IMR-90 (cell line): ENCODE measurements at regions not wholly inside any gene's neighbourhood (a gene's known extent, or its start where the extent isn't known, plus 50 kb on each side); places are given as distances from the start of the nearest gene placed in this dataset.

Source experiments
- ATAC-seq: fragments of 200-7000 bp; cut with Tn5 transposase; 2 replicates; pipeline ENCODE4 v1.9.1; 2020; ENCODE audit warnings: low read depth, mild to moderate bottlenecking, moderate library complexity
- BruUV-seq: library from RNA; stranded (reverse); fragments of 400-500 nt; replicated peaks from 2 replicates; lab custom pipeline; 2021; lab: Mats Ljungman, UMichigan
- CTCF ChIA-PET: fragments of 300-600 bp; formaldehyde crosslinking; extraction: SDS; loops from one replicate; lab custom pipeline; 2021; ENCODE audit warnings: antibody characterized with exemption; lab: Yijun Ruan, JAX
- POLR2A ChIA-PET: fragments of 300-600 bp; sonication (Branson Sonifier 250); formaldehyde crosslinking; loops from one replicate; lab custom pipeline; 2022; ENCODE audit warnings: antibody characterized with exemption; ENCODE audit not compliant: unreplicated experiment; lab: Charles Lee
- DNase-seq: peaks from one replicate; pipeline ENCODE4 v3.0.0; 2013
- H2AFZ ChIP-seq: replicated peaks from 2 replicates; pipeline ENCODE3; 2013; ENCODE audit warnings: low read length, mild to moderate bottlenecking; ENCODE audit not compliant: poor library complexity
- H2AK5ac ChIP-seq: 2 replicates; pipeline ENCODE4 v1.6.1; 2013; ENCODE audit warnings: low read depth, low read length, inconsistent platforms
- H2AK9ac ChIP-seq: replicated peaks from 2 replicates; pipeline ENCODE3; 2013; ENCODE audit warnings: mild to moderate bottlenecking, low read depth, low read length, moderate library complexity; ENCODE audit not compliant: poor library complexity
- H2BK120ac ChIP-seq: 2 replicates; pipeline ENCODE4 v1.6.1; 2013; ENCODE audit warnings: low read depth, low read length, inconsistent platforms
- H2BK15ac ChIP-seq: 3 replicates; pipeline ENCODE4 v1.6.1; 2013; ENCODE audit warnings: low read depth, low read length, inconsistent platforms
- H2BK20ac ChIP-seq: 2 replicates; pipeline ENCODE4 v1.6.1; 2013; ENCODE audit warnings: low read depth, mild to moderate bottlenecking, inconsistent platforms, low read length, moderate library complexity
- H2BK5ac ChIP-seq: 2 replicates; pipeline ENCODE4 v1.6.1; 2013; ENCODE audit warnings: mild to moderate bottlenecking, low read depth, low read length, inconsistent platforms; ENCODE audit not compliant: poor library complexity, severe bottlenecking
- H3K14ac ChIP-seq: replicated peaks from 2 replicates; pipeline ENCODE4 v1.6.1; 2013; ENCODE audit warnings: low read depth, low read length, inconsistent platforms
- H3K18ac ChIP-seq: 2 replicates; pipeline ENCODE4 v1.6.1; 2013; ENCODE audit warnings: low read depth, low read length, control low read depth
- H3K23ac ChIP-seq: 2 replicates; pipeline ENCODE4 v1.6.1; 2013; ENCODE audit warnings: low read depth, low read length, inconsistent platforms
- H3K27ac ChIP-seq: 2 replicates; pipeline ENCODE4 v1.5.1; 2013; ENCODE audit warnings: mild to moderate bottlenecking, control low read depth, low read length; ENCODE audit not compliant: insufficient read depth
- H3K27me3 ChIP-seq: 2 replicates; pipeline ENCODE4 v1.6.1; 2013; ENCODE audit warnings: low read length; ENCODE audit not compliant: control insufficient read depth, insufficient read depth
- H3K36me3 ChIP-seq: 2 replicates; pipeline ENCODE4 v1.6.1; 2013; ENCODE audit warnings: low read length, mixed read lengths; ENCODE audit not compliant: control insufficient read depth, insufficient read depth
- H3K4ac ChIP-seq: 2 replicates; pipeline ENCODE4 v1.6.1; 2013; ENCODE audit warnings: low read depth, low read length, inconsistent platforms
- H3K4me1 ChIP-seq: 2 replicates; pipeline ENCODE4 v1.6.1; 2013; ENCODE audit warnings: low read length, mixed read lengths; ENCODE audit not compliant: control insufficient read depth, insufficient read depth
- H3K4me2 ChIP-seq: 2 replicates; pipeline ENCODE4 v1.6.1; 2013; ENCODE audit warnings: low read depth, mild to moderate bottlenecking, control low read depth, low read length, moderate library complexity
- H3K4me3 ChIP-seq: 2 replicates; pipeline ENCODE4 v1.5.1; 2013; ENCODE audit warnings: low read depth, mild to moderate bottlenecking, control low read depth, low read length, moderate library complexity; ENCODE audit not compliant: insufficient read depth
- H3K56ac ChIP-seq: 2 replicates; pipeline ENCODE4 v1.6.1; 2013; ENCODE audit warnings: low read length, inconsistent platforms; ENCODE audit not compliant: insufficient read depth; ENCODE audit errors: extremely low read depth
- H3K79me1 ChIP-seq, 2 experiments: 2 replicates each; pipeline ENCODE4 v1.6.1; 2013; ENCODE audit warnings: low read length in 2 of 2, inconsistent platforms in 1 of 2, low read depth in 1 of 2
- H3K9ac ChIP-seq: 2 replicates; pipeline ENCODE4 v1.6.1; 2013; ENCODE audit warnings: low read depth, low read length, control low read depth
- H3K9me1 ChIP-seq: 2 replicates; pipeline ENCODE4 v1.6.1; 2013; ENCODE audit warnings: low read length, inconsistent platforms; ENCODE audit not compliant: insufficient read depth
- H3K9me3 ChIP-seq: 2 replicates; pipeline ENCODE4 v1.6.1; 2013; ENCODE audit warnings: low read length; ENCODE audit not compliant: control insufficient read depth, insufficient read depth
- H4K20me1 ChIP-seq: 2 replicates; pipeline ENCODE4 v1.6.1; 2013; ENCODE audit warnings: low read length, inconsistent platforms; ENCODE audit not compliant: insufficient read depth
- H4K5ac ChIP-seq: 2 replicates; pipeline ENCODE4 v1.6.1; 2013; ENCODE audit warnings: mild to moderate bottlenecking, low read depth, low read length, control low read depth
- H4K8ac ChIP-seq, 2 experiments: 2 replicates each; pipeline ENCODE4 v1.6.1; 2013; ENCODE audit warnings: low read depth in 2 of 2, low read length in 2 of 2, control low read depth in 1 of 2, inconsistent platforms in 1 of 2
- H4K91ac ChIP-seq: 2 replicates; pipeline ENCODE4 v1.6.1; 2013; ENCODE audit warnings: low read depth, low read length, inconsistent platforms; ENCODE audit not compliant: insufficient read depth
- CEBPB ChIP-seq: IDR thresholded peaks from 2 replicates; pipeline ENCODE4 v1.6.1; 2012; ENCODE audit warnings: low read depth, low read length, improper control_type of control experiment
- CTCF ChIP-seq: conservative IDR thresholded peaks from 2 replicates; pipeline ENCODE4 v1.5.1; 2012; ENCODE audit warnings: mild to moderate bottlenecking, low read depth, low read length, improper control_type of control experiment
- FOS ChIP-seq: fragments of 150-350 bp; IDR thresholded peaks from 2 replicates; pipeline ENCODE4 v1.6.1; 2016; ENCODE audit warnings: low read depth, low read length
- MAZ ChIP-seq: IDR thresholded peaks from 2 replicates; pipeline ENCODE4 v1.6.1; 2012; ENCODE audit warnings: low read depth, mild to moderate bottlenecking, low read length, improper control_type of control experiment, moderate library complexity, borderline replicate concordance
- MXI1 ChIP-seq: IDR thresholded peaks from 2 replicates; pipeline ENCODE4 v1.6.1; 2012; ENCODE audit warnings: low read depth, mild to moderate bottlenecking, low read length, moderate library complexity, borderline replicate concordance
- POLR2A ChIP-seq: IDR thresholded peaks from 2 replicates; pipeline ENCODE4 v1.6.1; 2012; ENCODE audit warnings: mild to moderate bottlenecking, low read depth, low read length
- RAD21 ChIP-seq: IDR thresholded peaks from 2 replicates; pipeline ENCODE4 v1.6.1; 2012; ENCODE audit warnings: low read length, improper control_type of control experiment
- RCOR1 ChIP-seq: IDR thresholded peaks from 2 replicates; pipeline ENCODE4 v1.6.1; 2012; ENCODE audit warnings: mild to moderate bottlenecking, low read length, improper control_type of control experiment; ENCODE audit not compliant: insufficient replicate concordance
- SMC3 ChIP-seq: fragments of 150-350 bp; IDR thresholded peaks from 2 replicates; pipeline ENCODE4 v1.6.1; 2016; ENCODE audit warnings: low read depth, mild to moderate bottlenecking, antibody characterized with exemption, low read length, moderate library complexity
- USF2 ChIP-seq: fragments of 150-350 bp; IDR thresholded peaks from 2 replicates; pipeline ENCODE4 v1.6.1; 2017; ENCODE audit warnings: mild to moderate bottlenecking, antibody characterized with exemption, low read length, low read depth
- WGBS, 2 experiments: methylation state at CpG; one replicate each; pipeline versions ENCODE4 v1.1.5 to v1.1.7; 2013; ENCODE audit warnings: missing lambda C conversion rate in 2 of 2; ENCODE audit not compliant: insufficient read length in 1 of 2; ENCODE audit errors: extremely low coverage in 2 of 2; 5-methylcytosine and 5-hydroxymethylcytosine counted together
- dilution Hi-C: fragments of 300-500 bp; cut with HindIII; formaldehyde crosslinking; loops from one replicate; pipeline ENCODE4 v1.14.3; 2018; ENCODE audit warnings: low sequenced_read_pairs; ENCODE audit not compliant: unreplicated experiment
- in situ Hi-C: fragments of 300-500 bp; cut with MboI; formaldehyde crosslinking; loops from 3 replicates; pipeline ENCODE4 v1.14.3; 2019; ENCODE audit warnings: low sequenced_read_pairs, inconsistent platforms, mixed read lengths
- intact Hi-C: fragments of 100-400 bp; cut with micrococcal nuclease; formaldehyde crosslinking; loops from 2 replicates; pipeline ENCODE4 v1.10.0; 2022

GRCh38 chr11:119504371-119504770, 81.4 kb upstream of the THY1 start:
- peaks cover 23% of the 10 kb centered on the region for H3K27me3 ChIP-seq
- no peak overlapping the region for H4K8ac ChIP-seq
- H2AK9ac ChIP-seq: no peak overlapping the region
- no CpG with 5 or more reads among the region's 1 CpG for WGBS, 2 experiments
- POLR2A ChIA-PET: interaction anchor here (0.5 kb wide), 1 partner anchor 377 kb away, joined by 3 read pairs; no protein-coding TSS in a partner anchor
- H3K18ac ChIP-seq: no peak overlapping the region
- no peak overlapping the region for H3K4me2 ChIP-seq
- H3K36me3 ChIP-seq: no peaks in the 10 kb centered on the region
- H4K20me1 ChIP-seq: no peaks in the 10 kb centered on the region
- no peak overlapping the region for H3K56ac ChIP-seq
- CTCF ChIA-PET: no interaction called here
- H3K27ac ChIP-seq: no peak overlapping the region
- no peak overlapping the region for H2AFZ ChIP-seq
- no peak overlapping the region for H2BK20ac ChIP-seq
- no peak overlapping the region for H4K5ac ChIP-seq
- no peak overlapping the region for H3K14ac ChIP-seq
- H3K4me1 ChIP-seq: no peaks in the 10 kb centered on the region
- no peak overlapping the region for H3K23ac ChIP-seq
- no TSS peak for BruUV-seq
- no peak overlapping the region for H3K4ac ChIP-seq
- no peak overlapping the region for H4K91ac ChIP-seq
- dilution Hi-C loops: no loop called here
- H2AK5ac ChIP-seq: no peak overlapping the region
- no peak for DNase-seq
- ATAC-seq: no peak
- in situ Hi-C loops: no loop called here
- H3K79me1 ChIP-seq: no peaks in the 10 kb centered on the region
- no peak overlapping the region for H2BK15ac ChIP-seq
- no peak overlapping the region for H2BK120ac ChIP-seq
- TF ChIP-seq MXI1 (no peak), CTCF (no peak), CEBPB (no peak), USF2 (no peak), POLR2A (no peak), SMC3 (no peak), FOS (no peak), RAD21 (no peak), RCOR1 (no peak), MAZ (no peak)
- intact Hi-C loops: no loop called here
- H2BK5ac ChIP-seq: no peak overlapping the region
- no peaks in the 10 kb centered on the region for H3K9me1 ChIP-seq
- H3K9ac ChIP-seq: no peak overlapping the region
- H3K9me3 ChIP-seq: 0 out of 2 replicates have a peak, but pooled peaks cover 2% of the 10 kb centered on the region
- no peak overlapping the region for H3K4me3 ChIP-seq
